ENCODE measurements at regions not wholly inside any gene's neighbourhood (a gene's known extent, or its start where the extent isn't known, plus 50 kb on each side); places are given as distances from the start of the nearest gene placed in this dataset.

DNA sequence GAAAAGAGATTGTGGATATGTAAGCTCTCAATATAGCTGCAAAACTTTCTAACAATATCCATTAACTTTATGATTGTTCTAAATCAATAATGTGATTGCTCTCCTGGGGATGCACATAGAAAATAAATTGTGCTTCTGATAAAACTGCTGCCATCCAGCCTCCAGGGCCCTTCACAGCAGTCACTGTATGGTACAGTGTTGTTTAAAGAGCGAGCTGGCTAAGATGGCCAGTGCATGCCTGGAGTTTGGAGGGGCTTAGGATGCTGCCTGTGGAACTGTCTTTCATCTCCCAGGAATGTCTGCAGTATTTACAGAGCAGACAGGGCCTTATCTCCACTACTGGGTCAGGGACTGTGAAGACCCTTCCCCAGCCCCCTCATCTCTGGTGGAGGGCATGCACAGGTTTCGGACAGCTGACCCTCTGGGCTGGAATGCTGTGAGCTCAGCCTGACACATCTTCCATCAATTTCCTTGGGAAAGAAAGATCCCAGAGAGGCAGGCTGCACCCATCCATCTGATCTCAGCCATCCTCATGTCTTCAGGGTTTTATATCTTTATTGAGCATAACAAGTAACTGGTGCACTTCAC, 137.0 kb downstream of the PLPP3 start:
- H3K27me3 ChIP-seq (ENCODE audit: control insufficient read depth in 1 of 2, insufficient read depth in 2 of 2, low read length in 2 of 2), result no peaks in the 10 kb centered on the region
- H3K9ac ChIP-seq (ENCODE audit: low read depth in 1 of 2, low read length in 2 of 2), result no peak overlapping the region
- no peaks in the 10 kb centered on the region for H3K9me3 ChIP-seq (ENCODE audit: control insufficient read depth in 1 of 2, low read length in 2 of 2)
- no peak overlapping the region for H3K27ac ChIP-seq (ENCODE audit: low read depth, low read length)
- H3K4me1 ChIP-seq (ENCODE audit: control insufficient read depth in 1 of 2, insufficient read depth in 2 of 2, low read length in 2 of 2), result no peaks in the 10 kb centered on the region
- no peak overlapping the region for H3K4me3 ChIP-seq (ENCODE audit: low read depth in 1 of 2, low read length in 2 of 2)
- no peaks in the 10 kb centered on the region for H3K36me3 ChIP-seq (ENCODE audit: control insufficient read depth in 1 of 2, insufficient read depth in 2 of 2, low read length in 2 of 2)

DNA sequence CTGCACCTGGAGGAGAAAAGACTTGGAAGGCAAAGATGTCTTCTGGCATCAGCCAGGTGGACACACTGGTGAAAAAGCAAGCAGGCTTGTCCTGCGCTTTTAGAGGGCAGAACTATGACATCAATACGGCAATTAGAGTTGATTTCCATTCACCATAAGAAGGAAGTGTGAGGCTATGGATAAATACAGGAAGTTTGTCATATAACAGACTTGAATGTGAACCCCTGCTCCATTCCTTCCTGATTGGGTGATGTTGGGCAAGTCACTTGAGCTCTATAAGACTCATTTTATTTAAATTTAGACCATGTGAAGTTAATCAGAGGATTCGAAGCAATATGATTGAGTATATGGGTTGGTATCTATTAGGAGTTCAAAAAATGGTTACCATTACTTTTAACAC, 137.8 kb downstream of the PLPP3 start:
- H3K4me1 ChIP-seq (ENCODE audit: control insufficient read depth in 1 of 2, insufficient read depth in 2 of 2, low read length in 2 of 2), result no peaks in the 10 kb centered on the region
- H3K27ac ChIP-seq (ENCODE audit: low read depth, low read length), result no peak overlapping the region
- no peaks in the 10 kb centered on the region for H3K36me3 ChIP-seq (ENCODE audit: control insufficient read depth in 1 of 2, insufficient read depth in 2 of 2, low read length in 2 of 2)

GRCh38 chr1:56439610-56440264, 139.6 kb downstream of the PLPP3 start:
- Histone ChIP-seq H3K4me3 (ENCODE audit: low read depth in 1 of 2, low read length in 2 of 2) (no peak overlapping the region), H3K27me3 (ENCODE audit: control insufficient read depth in 1 of 2, insufficient read depth in 2 of 2, low read length in 2 of 2) (no peaks in the 10 kb centered on the region), H3K4me1 (ENCODE audit: control insufficient read depth in 1 of 2, insufficient read depth in 2 of 2, low read length in 2 of 2) (no peaks in the 10 kb centered on the region), H3K36me3 (ENCODE audit: control insufficient read depth in 1 of 2, insufficient read depth in 2 of 2, low read length in 2 of 2) (no peaks in the 10 kb centered on the region), H3K9me3 (ENCODE audit: control insufficient read depth in 1 of 2, low read length in 2 of 2) (no peaks in the 10 kb centered on the region), H3K9ac (ENCODE audit: low read depth in 1 of 2, low read length in 2 of 2) (no peak overlapping the region), H3K27ac (ENCODE audit: low read depth, low read length) (no peak overlapping the region)

More for the DNA sequence above, 137.8 kb downstream of the PLPP3 start:
- H3K4me3 ChIP-seq (ENCODE audit: low read depth in 1 of 2, low read length in 2 of 2), result no peak overlapping the region
- no peaks in the 10 kb centered on the region for H3K27me3 ChIP-seq (ENCODE audit: control insufficient read depth in 1 of 2, insufficient read depth in 2 of 2, low read length in 2 of 2)
- no peak overlapping the region for H3K9ac ChIP-seq (ENCODE audit: low read depth in 1 of 2, low read length in 2 of 2)
- H3K9me3 ChIP-seq (ENCODE audit: control insufficient read depth in 1 of 2, low read length in 2 of 2), result no peaks in the 10 kb centered on the region

- H3K9ac ChIP-seq (ENCODE audit: low read depth in 1 of 2, low read length in 2 of 2), result no peak overlapping the region
- no peak overlapping the region for H3K27ac ChIP-seq (ENCODE audit: low read depth, low read length)
- no peaks in the 10 kb centered on the region for H3K9me3 ChIP-seq (ENCODE audit: control insufficient read depth in 1 of 2, low read length in 2 of 2)
- H3K36me3 ChIP-seq (ENCODE audit: control insufficient read depth in 1 of 2, insufficient read depth in 2 of 2, low read length in 2 of 2), result no peaks in the 10 kb centered on the region
- no peak overlapping the region for H3K4me3 ChIP-seq (ENCODE audit: low read depth in 1 of 2, low read length in 2 of 2)
- no peaks in the 10 kb centered on the region for H3K4me1 ChIP-seq (ENCODE audit: control insufficient read depth in 1 of 2, insufficient read depth in 2 of 2, low read length in 2 of 2)
- no peaks in the 10 kb centered on the region for H3K27me3 ChIP-seq (ENCODE audit: control insufficient read depth in 1 of 2, insufficient read depth in 2 of 2, low read length in 2 of 2)
Observed at GRCh38 chr1:56438901-56439551, 140.3 kb downstream of the PLPP3 start.

DNA sequence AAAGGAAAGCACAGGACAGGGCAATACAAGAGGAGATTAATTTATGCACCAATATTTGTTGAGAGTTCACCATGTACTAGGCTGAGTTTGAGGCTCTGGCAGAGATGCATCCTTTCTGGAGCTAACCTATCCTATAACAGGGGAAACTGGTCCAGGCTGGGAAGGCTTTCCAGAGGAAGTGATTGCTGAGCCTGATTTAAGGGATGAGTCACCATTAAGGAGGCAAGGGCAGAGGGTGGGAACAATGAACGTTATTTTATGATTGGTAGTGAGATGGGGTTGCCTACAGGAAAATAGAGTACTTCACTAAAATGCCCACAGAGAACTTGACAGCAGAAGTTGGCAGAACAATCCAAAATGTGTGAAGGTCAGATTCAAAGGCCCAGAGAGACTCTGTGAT, 141.4 kb downstream of the PLPP3 start:
- Histone ChIP-seq H3K9me3 (ENCODE audit: control insufficient read depth in 1 of 2, low read length in 2 of 2) (no peaks in the 10 kb centered on the region), H3K27ac (ENCODE audit: low read depth, low read length) (no peak overlapping the region), H3K4me1 (ENCODE audit: control insufficient read depth in 1 of 2, insufficient read depth in 2 of 2, low read length in 2 of 2) (no peaks in the 10 kb centered on the region), H3K27me3 (ENCODE audit: control insufficient read depth in 1 of 2, insufficient read depth in 2 of 2, low read length in 2 of 2) (no peaks in the 10 kb centered on the region), H3K9ac (ENCODE audit: low read depth in 1 of 2, low read length in 2 of 2) (no peak overlapping the region), H3K36me3 (ENCODE audit: control insufficient read depth in 1 of 2, insufficient read depth in 2 of 2, low read length in 2 of 2) (no peaks in the 10 kb centered on the region), H3K4me3 (ENCODE audit: low read depth in 1 of 2, low read length in 2 of 2) (no peak overlapping the region)

GRCh38 chr1:56436912-56437417, 142.4 kb downstream of the PLPP3 start:
- Histone ChIP-seq H3K27me3 (ENCODE audit: control insufficient read depth in 1 of 2, insufficient read depth in 2 of 2, low read length in 2 of 2) (no peaks in the 10 kb centered on the region), H3K9ac (ENCODE audit: low read depth in 1 of 2, low read length in 2 of 2) (no peak overlapping the region), H3K9me3 (ENCODE audit: control insufficient read depth in 1 of 2, low read length in 2 of 2) (no peaks in the 10 kb centered on the region), H3K36me3 (ENCODE audit: control insufficient read depth in 1 of 2, insufficient read depth in 2 of 2, low read length in 2 of 2) (no peaks in the 10 kb centered on the region), H3K27ac (ENCODE audit: low read depth, low read length) (no peak overlapping the region), H3K4me1 (ENCODE audit: control insufficient read depth in 1 of 2, insufficient read depth in 2 of 2, low read length in 2 of 2) (no peaks in the 10 kb centered on the region), H3K4me3 (ENCODE audit: low read depth in 1 of 2, low read length in 2 of 2) (no peak overlapping the region)

DNA sequence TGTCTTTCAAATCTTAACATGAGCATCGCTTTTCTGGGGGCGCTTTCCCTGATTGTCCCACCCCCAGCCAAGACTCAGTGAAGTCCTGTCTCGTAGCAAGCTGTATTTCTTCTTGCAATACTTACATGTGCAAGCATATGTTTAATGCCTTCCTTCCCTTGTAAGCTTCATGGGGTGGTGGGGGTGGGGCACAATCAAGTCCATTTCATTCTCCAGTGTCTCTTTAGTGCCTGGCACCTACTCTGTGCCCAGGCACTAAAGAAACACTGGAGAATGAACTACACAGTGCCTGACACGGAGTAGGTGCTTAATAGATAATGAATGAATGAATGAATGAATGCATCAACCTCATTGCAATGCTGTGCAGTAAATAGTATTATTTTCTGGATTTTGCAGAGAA, 143.1 kb downstream of the PLPP3 start:
- H3K4me3 ChIP-seq (ENCODE audit: low read depth in 1 of 2, low read length in 2 of 2), result no peak overlapping the region
- H3K9ac ChIP-seq (ENCODE audit: low read depth in 1 of 2, low read length in 2 of 2), result no peak overlapping the region
- H3K27me3 ChIP-seq (ENCODE audit: control insufficient read depth in 1 of 2, insufficient read depth in 2 of 2, low read length in 2 of 2), result no peaks in the 10 kb centered on the region
- no peaks in the 10 kb centered on the region for H3K9me3 ChIP-seq (ENCODE audit: control insufficient read depth in 1 of 2, low read length in 2 of 2)
- no peaks in the 10 kb centered on the region for H3K36me3 ChIP-seq (ENCODE audit: control insufficient read depth in 1 of 2, insufficient read depth in 2 of 2, low read length in 2 of 2)
- no peaks in the 10 kb centered on the region for H3K4me1 ChIP-seq (ENCODE audit: control insufficient read depth in 1 of 2, insufficient read depth in 2 of 2, low read length in 2 of 2)
- no peak overlapping the region for H3K27ac ChIP-seq (ENCODE audit: low read depth, low read length)

DNA sequence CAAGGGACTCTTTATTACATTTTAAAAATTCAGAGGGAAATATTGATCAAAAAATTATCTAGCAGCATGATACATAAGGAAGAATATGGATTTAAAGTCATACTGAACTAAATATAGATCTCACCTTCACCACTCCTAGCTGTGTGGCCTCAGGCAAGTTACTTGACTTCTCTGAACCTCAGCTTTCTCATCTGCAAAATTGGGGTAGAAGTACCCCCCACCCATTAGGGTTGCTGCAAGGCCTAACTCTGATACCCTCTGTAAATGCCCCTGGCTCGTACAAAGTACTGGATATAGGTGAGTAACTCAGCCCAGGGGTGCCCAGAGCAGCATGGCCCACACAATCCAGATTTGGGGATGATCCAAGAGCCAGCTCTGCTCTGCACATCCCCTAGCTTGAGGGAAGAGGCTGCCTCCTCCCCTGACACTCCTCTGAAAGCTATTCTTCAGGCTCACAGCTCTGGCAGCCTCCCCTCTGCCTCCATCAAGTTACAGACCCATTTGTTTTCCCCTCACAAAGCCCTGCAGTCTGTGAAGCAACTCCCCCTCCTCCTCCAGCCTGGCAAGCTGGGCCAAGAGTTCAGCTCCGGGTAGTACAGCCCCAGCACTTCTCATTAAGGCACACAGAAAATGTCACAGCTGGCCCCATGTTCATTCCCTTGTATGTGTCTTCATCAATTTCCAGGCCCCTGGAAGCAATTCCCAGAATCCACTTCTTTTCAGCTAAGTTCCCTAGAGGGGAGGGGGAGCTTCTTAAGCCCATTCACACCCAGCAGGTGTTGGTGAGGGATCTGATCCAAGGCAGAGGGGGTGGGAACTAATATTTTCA, 143.7 kb downstream of the PLPP3 start:
- Histone ChIP-seq H3K4me3 (ENCODE audit: low read depth in 1 of 2, low read length in 2 of 2) (no peak overlapping the region), H3K9me3 (ENCODE audit: control insufficient read depth in 1 of 2, low read length in 2 of 2) (no peaks in the 10 kb centered on the region), H3K9ac (ENCODE audit: low read depth in 1 of 2, low read length in 2 of 2) (no peak overlapping the region), H3K27me3 (ENCODE audit: control insufficient read depth in 1 of 2, insufficient read depth in 2 of 2, low read length in 2 of 2) (no peaks in the 10 kb centered on the region), H3K36me3 (ENCODE audit: control insufficient read depth in 1 of 2, insufficient read depth in 2 of 2, low read length in 2 of 2) (no peaks in the 10 kb centered on the region), H3K27ac (ENCODE audit: low read depth, low read length) (no peak overlapping the region), H3K4me1 (ENCODE audit: control insufficient read depth in 1 of 2, insufficient read depth in 2 of 2, low read length in 2 of 2) (no peaks in the 10 kb centered on the region)

- Histone ChIP-seq H3K27ac (ENCODE audit: low read depth, low read length) (no peak overlapping the region), H3K9me3 (ENCODE audit: control insufficient read depth in 1 of 2, low read length in 2 of 2) (no peaks in the 10 kb centered on the region), H3K9ac (ENCODE audit: low read depth in 1 of 2, low read length in 2 of 2) (no peak overlapping the region), H3K36me3 (ENCODE audit: control insufficient read depth in 1 of 2, insufficient read depth in 2 of 2, low read length in 2 of 2) (no peaks in the 10 kb centered on the region), H3K4me3 (ENCODE audit: low read depth in 1 of 2, low read length in 2 of 2) (no peak overlapping the region), H3K4me1 (ENCODE audit: control insufficient read depth in 1 of 2, insufficient read depth in 2 of 2, low read length in 2 of 2) (no peaks in the 10 kb centered on the region), H3K27me3 (ENCODE audit: control insufficient read depth in 1 of 2, insufficient read depth in 2 of 2, low read length in 2 of 2) (no peaks in the 10 kb centered on the region)
Observed at GRCh38 chr1:56434740-56435139, 144.6 kb downstream of the PLPP3 start.

- Histone ChIP-seq H3K27ac (ENCODE audit: low read depth, low read length) (no peak overlapping the region), H3K9ac (ENCODE audit: low read depth in 1 of 2, low read length in 2 of 2) (no peak overlapping the region), H3K27me3 (ENCODE audit: control insufficient read depth in 1 of 2, insufficient read depth in 2 of 2, low read length in 2 of 2) (no peaks in the 10 kb centered on the region), H3K4me1 (ENCODE audit: control insufficient read depth in 1 of 2, insufficient read depth in 2 of 2, low read length in 2 of 2) (no peaks in the 10 kb centered on the region), H3K4me3 (ENCODE audit: low read depth in 1 of 2, low read length in 2 of 2) (no peak overlapping the region), H3K36me3 (ENCODE audit: control insufficient read depth in 1 of 2, insufficient read depth in 2 of 2, low read length in 2 of 2) (no peaks in the 10 kb centered on the region), H3K9me3 (ENCODE audit: control insufficient read depth in 1 of 2, low read length in 2 of 2) (no peaks in the 10 kb centered on the region)
Observed at GRCh38 chr1:56434025-56434424, 145.3 kb downstream of the PLPP3 start.
